CD4-positive, alpha-beta T cell treated with Interleukin-4 for 1 hour (primary cell): ENCODE measurements at regions not wholly inside any gene's neighbourhood (a gene's known extent, or its start where the extent isn't known, plus 50 kb on each side); places are given as distances from the start of the nearest gene placed in this dataset.
"Not testable (repeated sequence)": the region's sequence is repeated elsewhere in the genome, so short reads cannot be mapped to it uniquely, and the experiment has no call there.

ENCODE experiments used
- DNase-seq, 2 donors: peaks; one replicate each; pipeline ENCODE4 v3.0.0-alpha.2; 2020 to 2022

- DNase-seq = no peak
Measured at GRCh38 chr2:180258579-180258978, 251.5 kb upstream of the CWC22 start.

DNA sequence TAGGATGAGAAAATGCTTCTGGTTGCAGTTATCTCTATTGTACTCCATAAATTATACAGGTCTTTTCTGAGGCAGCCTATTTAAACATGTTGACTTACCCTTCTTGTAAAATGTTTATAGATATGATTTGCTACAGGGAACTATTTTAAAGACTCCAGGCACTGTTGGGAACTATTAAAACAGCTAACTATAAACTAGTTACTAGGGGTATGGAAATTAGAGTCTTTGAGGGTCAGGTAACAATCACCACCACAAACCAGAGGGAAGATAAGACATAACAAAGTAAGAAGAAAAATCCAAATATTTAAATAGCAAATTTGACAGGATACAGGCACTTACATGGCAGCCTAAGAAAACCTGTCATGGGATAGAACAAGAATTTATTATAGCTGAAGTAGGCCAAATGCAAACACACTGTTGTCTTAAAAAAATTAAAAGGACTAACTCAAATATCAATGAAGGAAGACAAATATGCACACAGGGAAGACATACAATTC is 251.0 kb upstream of the CWC22 start:
- no peak for DNase-seq

GRCh38 chr2:180257247-180257646 is 250.2 kb upstream of the CWC22 start:
- no peak for DNase-seq

DNA sequence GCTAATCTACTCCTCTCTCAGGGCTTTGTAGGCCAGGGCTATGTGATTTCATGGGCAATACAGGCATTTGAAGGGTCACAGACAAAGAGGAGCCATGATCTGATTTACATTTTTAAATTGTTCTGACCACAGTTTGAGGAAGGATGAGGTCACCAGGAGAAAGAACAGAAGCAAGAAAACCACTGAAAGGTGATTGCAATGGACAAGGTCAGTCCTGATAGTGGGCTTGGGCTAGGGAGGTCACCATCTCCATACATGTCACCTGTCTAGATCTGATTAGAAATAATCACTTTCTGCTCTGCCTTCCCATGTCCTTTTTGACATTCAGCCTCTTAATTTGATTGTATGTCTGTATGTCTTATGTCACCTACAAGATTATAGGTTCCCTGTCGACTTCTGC is 248.9 kb upstream of the CWC22 start:
- no peak for DNase-seq

GRCh38 chr2:180254872-180255271 is 247.8 kb upstream of the CWC22 start:
- no peak for DNase-seq

DNA sequence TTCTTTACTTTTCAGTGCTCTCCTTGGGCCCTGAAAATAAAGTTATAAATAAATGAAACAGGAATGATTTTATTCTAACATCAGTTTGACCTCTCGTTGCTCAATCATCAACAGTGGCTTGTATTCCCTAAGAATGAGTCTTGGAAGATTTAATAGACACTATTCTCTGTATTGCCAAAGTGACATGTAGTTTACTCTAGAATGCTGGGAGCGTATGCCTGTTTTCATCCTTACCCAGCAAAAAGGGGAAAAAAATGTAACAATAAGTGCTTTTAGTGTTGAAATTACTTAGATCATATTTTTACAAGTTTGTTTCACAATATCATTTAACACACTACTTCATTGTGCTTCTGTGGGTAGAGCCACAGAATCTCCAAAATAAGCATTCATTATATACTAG is 240.6 kb upstream of the CWC22 start:
- DNase-seq = no peak

GRCh38 chr2:180246268-180246667 is 239.2 kb upstream of the CWC22 start:
- DNase-seq = no peak

DNA sequence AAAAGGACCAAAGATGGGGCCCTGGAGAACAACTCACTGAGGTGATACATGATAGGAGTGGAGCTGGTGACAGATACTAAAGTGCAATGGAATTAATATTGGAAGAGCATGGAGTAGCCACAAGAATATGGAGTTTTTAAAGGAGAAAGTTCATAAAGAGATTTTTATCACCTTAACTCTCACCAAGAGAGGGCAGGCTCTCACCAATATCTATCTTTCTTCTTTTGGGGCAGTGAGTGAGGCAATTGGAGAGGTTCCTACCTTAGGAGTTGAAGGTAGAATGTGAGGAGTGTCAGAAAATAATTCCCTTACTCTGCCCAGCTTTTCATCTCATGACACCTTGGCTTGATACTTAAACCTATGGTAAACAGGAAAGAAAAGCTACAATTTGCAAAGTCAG is 233.7 kb upstream of the CWC22 start:
- DNase-seq = no peak

DNA sequence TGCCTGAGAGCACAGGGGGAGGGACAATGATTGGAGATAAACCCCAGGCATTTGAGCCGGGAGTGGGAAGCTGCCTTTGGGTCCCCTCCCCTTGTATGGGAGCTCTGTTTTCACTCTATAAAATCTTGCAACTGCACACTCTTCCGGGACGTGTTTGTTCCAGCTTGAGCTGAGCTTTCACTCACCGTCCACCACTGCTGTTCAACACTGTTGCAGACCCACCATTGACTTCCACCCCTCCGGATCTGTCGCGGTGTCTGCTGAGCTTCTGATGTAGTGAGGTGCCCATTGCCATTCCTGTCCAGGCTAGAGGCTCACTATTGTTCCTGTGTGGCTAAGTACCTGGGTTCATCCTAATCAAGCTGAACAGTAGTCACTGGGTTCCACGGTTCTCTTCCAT is 231.6 kb upstream of the CWC22 start:
- no peak for DNase-seq

GRCh38 chr2:180236061-180236460 is 229.0 kb upstream of the CWC22 start:
- not testable (repeated sequence) for DNase-seq

GRCh38 chr2:180235506-180235905 is 228.4 kb upstream of the CWC22 start:
- not testable (repeated sequence) for DNase-seq

DNA sequence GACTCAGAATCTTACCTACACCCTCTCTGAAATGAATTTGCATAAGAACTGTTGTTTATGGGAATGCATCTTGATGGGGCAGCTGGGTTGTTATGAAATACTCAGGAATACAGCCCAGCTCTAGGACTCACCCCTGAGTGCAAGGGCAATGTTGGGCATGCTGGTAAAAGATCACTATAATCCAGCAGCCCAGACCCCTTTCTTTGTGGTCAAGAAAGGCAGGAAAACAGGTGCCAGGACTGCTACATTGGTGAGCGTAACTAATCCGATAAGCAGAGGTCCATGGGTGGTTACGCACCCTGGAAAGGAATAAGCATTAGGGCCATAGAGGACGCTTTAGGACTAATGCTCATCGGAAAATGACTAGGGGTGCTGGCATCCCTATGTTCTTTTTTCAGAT is 227.9 kb upstream of the CWC22 start:
- not testable (repeated sequence) for DNase-seq

DNA sequence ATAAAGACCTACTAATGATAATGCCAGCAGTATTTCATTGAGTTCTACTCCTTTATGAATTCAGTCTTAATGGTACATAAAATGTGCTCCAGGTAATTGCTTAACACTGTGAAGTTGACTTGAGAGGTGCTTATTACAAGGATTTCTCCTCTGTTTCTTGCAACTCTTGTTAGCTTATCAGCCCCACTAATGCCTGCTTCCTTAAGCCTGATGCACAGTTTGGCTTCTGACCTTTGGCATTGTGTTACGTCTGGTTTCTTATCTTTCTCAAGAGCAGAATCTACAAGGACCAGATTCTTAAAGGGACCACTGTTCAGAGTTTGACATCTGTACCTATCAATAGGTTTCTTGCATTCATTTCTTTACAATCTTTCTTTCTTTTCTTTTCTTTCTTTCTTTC is 223.9 kb upstream of the CWC22 start:
- no peak for DNase-seq

DNA sequence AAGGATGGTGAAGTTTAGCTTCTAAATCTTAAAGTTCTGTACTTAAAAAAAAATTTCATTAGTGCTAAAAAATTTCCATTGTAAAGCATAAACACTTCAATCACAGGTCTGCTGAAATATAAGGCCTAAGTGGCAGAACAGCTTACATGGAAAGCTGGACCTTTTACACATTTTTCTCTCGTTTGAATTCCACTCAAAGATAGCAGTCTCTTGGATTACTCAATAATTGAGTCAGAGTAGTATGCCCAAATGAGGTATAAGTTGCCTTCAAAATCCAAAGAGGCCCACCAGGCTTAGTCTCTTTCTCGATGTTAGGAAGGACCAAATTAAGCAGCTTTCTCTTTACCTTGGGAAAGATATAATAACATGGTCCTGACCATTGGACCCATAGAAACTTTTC is 220.4 kb upstream of the CWC22 start:
- DNase-seq = no peak

GRCh38 chr2:180225118-180225517 is 218.0 kb upstream of the CWC22 start:
- DNase-seq = no peak

DNA sequence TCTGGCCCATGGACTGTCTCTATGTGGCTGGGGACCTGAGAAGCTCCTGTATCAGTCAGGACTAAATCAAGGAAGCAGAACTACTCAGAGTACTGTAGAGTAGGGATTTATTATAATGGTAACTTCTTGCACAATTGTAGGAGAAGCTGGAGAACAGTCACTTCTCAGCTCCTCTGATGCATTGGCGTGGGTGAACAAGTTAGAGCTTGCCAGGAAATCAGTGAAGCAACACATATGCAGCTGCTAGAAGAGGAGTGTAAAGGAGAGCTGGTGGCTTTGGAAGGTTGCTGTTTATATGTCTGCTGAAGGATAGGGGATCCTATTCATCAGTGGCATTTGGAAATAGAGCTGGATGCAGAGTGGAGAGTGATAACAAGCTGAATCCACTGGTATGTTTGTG is 215.5 kb upstream of the CWC22 start:
- no peak for DNase-seq

GRCh38 chr2:180219491-180219890 is 212.4 kb upstream of the CWC22 start:
- DNase-seq = no peak

DNA sequence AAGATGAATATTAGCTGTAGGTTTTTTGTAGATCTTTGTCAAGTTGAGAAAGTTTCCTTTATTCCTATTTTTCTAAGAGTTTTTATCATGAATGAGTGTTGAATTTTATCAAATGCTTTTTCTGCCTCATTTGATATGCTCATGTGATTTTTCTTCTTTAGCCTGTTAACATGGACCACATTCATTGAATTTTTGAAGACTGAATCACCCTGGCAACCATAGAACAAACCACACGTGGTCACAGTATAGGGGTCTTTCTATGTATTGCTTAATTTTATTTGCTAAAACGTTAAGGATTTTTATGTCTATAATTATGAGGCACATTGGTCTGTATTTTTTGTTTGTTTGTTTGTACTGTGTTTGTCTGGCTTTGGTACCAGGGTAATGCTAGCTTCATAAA is 201.7 kb upstream of the CWC22 start:
- DNase-seq = no peak

DNA sequence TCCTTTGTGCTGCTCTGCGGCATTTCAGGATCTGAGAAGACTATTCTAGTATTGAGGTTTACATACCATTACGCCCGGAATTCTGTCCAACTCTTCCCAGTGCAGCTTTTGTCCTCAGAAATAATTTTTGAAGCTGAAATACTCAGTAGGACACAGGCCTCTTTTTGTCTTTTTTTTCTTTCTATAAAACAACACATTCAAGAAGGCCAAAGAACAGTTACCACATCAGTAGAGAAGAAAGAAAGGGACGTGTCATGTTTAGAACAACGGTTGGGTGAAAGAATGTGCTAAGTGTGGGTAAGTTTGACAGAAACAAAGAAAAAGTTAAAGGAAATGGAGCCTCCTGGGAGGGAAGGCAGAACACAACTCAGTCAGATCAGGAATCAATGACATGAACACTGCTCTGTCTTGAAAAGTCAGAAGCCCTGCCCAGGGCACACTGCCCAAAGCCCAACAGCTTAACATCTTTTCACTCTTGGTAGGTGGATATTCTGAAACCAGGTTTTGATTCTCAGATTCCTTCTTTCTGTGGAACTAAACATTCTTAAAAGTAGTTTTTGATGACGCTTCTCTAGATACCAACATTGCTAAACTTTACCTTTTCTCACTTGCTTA is 198.6 kb upstream of the CWC22 start:
- no peak for DNase-seq

DNA sequence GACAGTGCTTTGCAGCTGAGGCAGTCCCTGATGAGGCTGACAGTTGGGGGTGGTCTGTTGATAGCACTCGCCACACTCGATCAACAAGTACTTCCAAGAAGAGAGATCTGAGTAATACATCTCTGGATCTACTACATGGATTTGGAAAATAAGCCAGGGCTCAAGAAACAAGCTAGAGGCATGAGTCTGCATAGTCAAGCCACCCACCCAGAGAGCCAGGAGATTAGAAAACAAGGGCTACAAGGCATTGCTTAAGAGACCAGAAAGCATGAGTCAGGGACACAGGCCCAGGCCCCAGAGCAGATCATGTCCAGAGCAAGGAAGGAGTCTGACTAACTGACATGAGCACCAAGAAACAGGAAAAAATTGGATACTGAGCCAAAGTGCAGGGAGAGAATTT is 196.9 kb upstream of the CWC22 start:
- DNase-seq = no peak

DNA sequence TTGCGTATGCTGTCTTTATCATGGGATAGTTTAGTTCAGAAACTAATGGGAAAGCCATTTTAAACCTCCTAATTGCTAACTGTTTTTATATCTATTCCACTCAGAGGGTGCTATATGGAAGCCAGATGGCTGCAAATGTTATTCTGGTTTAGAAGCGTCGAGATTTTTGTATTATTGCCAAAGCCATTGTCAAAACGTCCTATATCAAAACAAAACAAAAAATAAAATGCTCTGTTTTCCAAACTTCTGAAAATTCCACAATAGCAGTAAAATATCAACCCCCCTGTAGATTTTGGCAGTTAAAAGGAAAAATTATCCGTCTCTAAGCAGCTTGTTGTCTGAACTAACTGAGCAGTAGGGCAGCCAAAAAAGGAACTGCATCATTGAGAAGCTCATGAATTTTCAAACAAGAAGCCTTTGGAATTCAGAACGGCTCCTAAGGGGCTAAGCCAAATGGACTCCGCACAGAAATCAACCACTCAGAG is 195.4 kb upstream of the CWC22 start:
- DNase-seq = no peak

GRCh38 chr2:180196419-180196977 is 189.4 kb upstream of the CWC22 start:
- DNase-seq = no peak

DNA sequence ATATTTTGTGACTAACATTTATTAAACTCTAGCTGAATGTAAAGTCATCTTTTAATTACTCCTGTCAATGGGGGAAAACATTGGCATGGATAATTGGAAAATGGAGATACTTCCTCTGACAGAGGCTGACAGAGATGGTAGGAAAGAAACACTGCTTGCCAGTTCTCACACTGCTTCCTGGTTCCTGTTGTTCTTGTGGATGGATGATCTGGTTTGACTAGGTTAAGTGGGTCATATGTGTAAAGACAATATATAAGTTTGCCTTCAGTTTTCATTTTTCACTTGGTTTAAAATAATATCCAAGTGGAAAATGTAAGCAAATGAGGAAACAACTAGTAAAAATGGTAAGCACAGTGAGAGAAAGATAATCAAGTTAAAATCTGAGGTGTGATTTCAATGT is 188.8 kb upstream of the CWC22 start:
- DNase-seq = no peak

DNA sequence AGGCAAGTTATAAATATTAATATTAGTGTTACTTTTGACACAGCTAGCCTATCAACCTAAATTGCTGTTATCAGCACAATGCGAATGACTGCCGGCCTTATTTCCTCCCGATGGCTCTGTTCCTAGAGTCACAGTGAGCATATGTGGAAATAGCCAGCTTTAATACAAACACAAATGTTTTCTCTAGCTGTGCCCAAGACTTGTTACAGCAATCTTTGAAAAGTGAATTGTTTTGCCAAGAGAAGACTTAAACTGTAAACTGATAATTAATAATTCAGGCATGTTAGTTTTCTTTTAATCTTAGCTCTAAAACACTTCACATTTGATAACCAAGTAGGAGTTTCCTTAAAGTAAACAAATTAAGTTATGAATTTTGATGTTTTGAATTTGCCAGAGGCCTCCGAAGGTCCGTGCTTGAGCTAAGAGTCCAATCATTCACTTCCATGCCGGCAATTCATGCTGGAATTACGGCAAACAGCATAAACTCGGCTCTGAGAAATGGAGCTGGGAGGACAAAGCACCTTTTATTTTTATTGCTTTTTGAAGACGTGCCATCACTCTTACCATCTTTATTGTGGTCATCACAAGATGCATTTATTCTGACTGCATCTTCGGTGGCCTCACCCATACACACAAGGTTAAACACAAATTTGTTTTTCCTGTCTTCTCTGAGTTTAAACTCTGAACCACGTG is 184.5 kb upstream of the CWC22 start:
- no peak for DNase-seq
